ENCODE measurements at regions not wholly inside any gene's neighbourhood (a gene's known extent, or its start where the extent isn't known, plus 50 kb on each side); places are given as distances from the start of the nearest gene placed in this dataset.

DNA sequence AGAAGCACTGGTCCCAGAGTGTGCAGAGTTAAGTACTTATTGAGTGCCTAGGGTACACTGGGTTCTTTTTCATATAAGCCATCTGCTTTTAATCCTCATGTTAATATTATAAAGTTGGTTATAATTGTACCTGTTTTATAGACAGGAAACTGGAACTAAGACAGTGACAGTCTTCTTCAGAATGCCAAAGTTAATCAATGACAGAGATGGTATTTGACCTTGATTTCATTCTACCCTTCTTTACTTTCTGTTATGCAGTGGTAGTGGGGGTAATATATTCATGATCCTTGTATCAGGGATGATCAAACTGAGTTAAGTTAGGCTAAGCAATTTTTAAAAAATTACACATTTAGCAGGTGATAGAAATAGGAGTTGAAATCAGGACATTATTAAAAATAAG lies 108.6 kb upstream of the GOT2 start:
- no peak for TF ChIP-seq REST (IDR thresholded peaks at IDR 0.05)
- no peak for TF ChIP-seq CTCF (IDR thresholded peaks at IDR 0.05)
- TF ChIP-seq, protein P1, sequence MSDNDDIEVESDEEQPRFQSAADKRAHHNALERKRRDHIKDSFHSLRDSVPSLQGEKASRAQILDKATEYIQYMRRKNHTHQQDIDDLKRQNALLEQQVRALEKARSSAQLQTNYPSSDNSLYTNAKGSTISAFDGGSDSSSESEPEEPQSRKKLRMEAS (IDR thresholded peaks at IDR 0.05): no peak
- TF ChIP-seq JUN (IDR thresholded peaks at IDR 0.05): no peak
- no peak for TF ChIP-seq MAZ (IDR thresholded peaks at IDR 0.05; ENCODE audit: borderline replicate concordance, low read depth, low read length)
- no peak for TF ChIP-seq KDM1A (IDR thresholded peaks at IDR 0.05; ENCODE audit: low read depth)
- TF ChIP-seq, protein P2, sequence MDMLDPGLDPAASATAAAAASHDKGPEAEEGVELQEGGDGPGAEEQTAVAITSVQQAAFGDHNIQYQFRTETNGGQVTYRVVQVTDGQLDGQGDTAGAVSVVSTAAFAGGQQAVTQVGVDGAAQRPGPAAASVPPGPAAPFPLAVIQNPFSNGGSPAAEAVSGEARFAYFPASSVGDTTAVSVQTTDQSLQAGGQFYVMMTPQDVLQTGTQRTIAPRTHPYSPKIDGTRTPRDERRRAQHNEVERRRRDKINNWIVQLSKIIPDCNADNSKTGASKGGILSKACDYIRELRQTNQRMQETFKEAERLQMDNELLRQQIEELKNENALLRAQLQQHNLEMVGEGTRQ (IDR thresholded peaks at IDR 0.05): no peak
- TF ChIP-seq ELK1 (IDR thresholded peaks at IDR 0.05; ENCODE audit: low read depth, low read length): no peak
- no peak for TF ChIP-seq RFX5 (IDR thresholded peaks at IDR 0.05)
- TF ChIP-seq POLR2A (IDR thresholded peaks at IDR 0.05; ENCODE audit: low read length): no peak
- TF ChIP-seq EHMT2 (IDR thresholded peaks at IDR 0.05; ENCODE audit: low read depth): no peak
- no peak for TF ChIP-seq ZFP36 (IDR thresholded peaks at IDR 0.05; ENCODE audit: borderline replicate concordance, partially characterized antibody)
- no peak for TF ChIP-seq ESRRA (IDR thresholded peaks at IDR 0.05; ENCODE audit: borderline replicate concordance, low read length)
